NCI-H2081 treated with DMSO at 0.1 percent for 48 hours (cell line): ENCODE measurements at regions not wholly inside any gene's neighbourhood (a gene's known extent, or its start where the extent isn't known, plus 50 kb on each side); places are given as distances from the start of the nearest gene placed in this dataset.
"Not testable (repeated sequence)": the region's sequence is repeated elsewhere in the genome, so short reads cannot be mapped to it uniquely, and the experiment has no call there.

Experiments used
- DNase-seq: peaks from one replicate; lab custom pipeline; 2025; lab: John Stamatoyannopoulos, UW

DNA sequence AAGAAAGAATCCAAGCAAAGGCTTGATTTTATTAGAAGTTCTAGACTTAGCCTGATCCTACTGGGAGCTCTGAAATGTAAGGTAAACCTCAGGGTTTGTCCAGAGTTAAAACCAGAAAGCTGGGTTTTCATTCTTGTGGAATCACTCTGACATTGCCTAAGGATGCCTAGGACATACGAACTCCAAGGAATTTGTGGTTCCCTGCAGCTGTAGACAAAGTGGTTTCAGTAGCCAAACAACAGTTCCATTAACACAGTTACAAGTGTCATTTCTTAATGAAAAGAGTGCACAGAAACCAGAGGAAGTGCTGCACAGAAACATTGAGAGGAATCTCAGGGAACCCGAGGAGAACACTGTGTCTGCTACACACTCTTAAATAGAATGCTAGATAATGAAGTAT, 221.4 kb upstream of the ST6GAL2 start:
- DNase-seq: no peak

DNA sequence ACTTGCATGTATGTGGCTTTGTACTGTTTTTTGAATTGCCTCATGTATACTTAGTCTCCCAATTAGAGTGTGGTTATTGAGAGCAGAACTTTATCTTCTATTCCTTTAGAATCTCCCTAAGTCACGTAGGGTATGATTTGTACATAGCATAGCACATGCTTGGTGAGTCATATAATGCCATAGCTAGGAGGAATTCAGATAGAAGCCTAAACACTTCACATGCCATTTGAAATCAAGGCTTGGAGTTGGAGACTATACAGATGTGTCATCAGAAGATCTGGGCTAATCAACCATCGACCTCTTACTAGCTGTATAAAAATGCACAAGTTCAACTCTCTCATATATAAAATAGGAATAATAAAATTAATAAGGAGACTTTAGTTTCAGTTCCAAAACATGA, 222.6 kb upstream of the ST6GAL2 start:
- DNase-seq: no peak

DNA sequence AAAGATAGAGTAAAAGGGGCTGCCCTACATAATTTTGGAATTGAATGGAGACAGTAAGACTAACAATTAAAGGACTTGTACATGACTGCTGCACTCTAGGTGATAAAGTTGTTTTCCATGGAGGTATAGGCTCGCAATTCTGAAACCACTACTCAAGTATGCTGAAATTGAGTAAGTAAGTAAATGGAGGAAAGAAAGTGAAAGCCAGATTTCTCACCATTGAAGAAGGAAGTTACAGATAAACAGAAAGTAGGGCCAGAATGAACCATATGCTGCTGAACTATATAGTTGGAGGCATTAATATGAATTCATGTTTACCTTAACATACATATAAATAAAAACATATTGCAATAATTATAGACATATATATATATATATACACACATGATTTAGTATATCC, 225.7 kb upstream of the ST6GAL2 start:
- no peak for DNase-seq

DNA sequence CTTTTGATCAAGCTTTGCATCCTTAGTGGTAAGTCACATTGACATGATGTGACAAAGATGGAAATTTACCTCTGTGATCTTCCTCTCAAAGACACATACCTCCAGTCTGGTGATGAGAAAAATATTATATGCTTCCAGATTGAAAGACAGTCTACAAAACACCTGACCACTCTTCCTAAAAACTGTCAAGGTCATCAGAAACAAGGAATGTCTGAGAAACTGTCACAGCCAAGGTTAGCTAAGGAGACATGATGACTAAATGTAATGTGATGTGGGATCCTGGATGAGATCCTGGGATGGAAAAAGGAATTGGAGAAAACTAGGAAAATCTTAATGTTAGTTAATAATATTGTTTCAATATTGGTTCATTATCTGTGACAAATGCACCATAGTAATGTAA, 226.6 kb upstream of the ST6GAL2 start:
- DNase-seq: no peak

DNA sequence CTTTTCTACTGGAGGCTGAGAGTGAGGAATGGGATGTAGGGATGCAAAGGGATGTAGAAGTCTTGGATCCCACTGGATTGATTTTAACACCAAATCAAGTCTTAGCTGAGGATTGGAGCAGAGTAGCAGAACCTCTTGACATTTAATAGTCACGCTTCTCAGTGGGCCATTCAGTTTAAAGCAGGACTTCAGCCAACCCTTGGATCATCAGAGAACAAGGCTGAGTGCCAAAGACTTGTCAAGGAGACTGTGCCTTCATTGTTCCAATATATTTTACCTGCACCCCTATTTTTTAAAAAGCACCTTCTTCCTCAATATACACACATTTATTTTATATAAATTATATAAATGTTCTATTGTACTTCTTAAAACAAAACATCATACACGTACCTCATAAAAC, 242.4 kb upstream of the ST6GAL2 start:
- DNase-seq: no peak

DNA sequence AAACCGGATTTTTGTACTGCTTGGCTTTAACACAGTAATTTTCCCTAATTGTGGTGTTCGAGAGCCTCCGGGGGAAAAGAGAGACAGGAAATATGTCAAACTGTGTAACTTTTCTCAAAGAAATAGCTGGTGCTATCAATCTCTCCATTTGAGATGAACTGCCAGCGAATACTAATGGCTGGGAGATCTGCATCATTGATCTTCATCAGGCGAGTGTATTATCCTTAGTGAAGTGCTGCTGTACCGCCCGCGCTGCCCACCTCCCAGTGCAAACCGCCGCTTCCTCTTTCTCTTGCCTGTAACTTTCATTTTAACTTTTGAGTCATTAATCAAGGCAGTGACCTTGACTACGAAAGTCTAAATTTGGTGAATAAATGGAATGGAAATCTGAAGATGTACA, 246.1 kb upstream of the ST6GAL2 start:
- DNase-seq: no peak

DNA sequence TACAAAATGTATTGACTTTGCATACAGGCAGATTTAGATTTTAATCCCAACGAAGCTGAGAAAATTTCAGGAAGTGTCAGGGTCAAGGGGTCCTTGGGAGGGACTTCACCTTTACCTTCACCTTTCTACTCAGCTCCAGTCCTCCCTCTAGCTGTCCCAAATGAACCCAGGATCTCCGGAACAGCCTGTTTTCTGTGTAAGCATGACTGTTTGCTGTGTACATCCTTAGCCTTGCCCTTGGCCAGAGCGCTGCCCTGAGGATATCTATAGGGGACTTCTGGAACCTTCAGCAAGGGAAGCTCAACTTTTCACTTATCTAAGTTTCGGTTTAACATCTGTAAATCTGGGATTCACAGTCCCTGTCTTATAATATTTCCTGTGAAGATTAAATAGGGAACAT, 246.8 kb upstream of the ST6GAL2 start:
- no peak for DNase-seq

DNA sequence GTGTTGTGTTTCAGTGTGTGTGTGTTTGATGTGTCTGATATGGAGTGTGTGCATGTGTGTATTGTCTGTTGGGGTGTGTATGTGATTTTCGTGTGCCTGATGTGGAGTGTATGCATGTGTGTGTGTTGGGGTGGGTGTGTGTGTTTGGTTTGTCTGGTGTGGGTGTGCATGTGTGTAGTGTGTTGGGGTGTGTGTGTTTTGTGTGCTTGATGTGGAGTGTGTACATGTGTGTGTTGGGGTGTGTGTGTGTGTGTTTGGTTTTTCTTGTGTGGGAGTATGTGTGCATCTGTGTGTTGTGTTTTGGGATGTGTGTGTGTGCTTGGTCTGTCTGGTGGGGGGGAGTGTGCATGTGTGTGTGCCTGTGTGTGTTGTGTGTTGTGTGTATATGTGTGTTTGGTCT, 247.4 kb upstream of the ST6GAL2 start:
- DNase-seq: no peak

DNA sequence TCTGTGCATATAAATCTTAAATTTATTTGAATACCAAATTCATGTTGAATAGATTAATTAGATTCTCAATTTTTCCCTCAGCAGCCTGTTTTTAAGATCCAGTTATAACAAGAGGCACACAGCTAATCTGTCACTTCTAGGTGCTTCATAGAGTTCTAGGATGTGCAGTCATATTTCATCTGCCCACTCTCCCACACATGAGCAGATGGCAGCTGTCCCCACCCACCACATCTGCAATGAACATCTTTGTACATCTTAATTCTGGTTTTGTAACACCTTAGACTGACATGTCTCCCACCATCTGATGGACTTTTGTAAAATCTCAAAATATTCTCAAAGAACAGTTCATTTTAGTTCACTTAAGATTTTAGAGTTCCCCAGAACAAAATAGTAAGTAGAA, 250.8 kb upstream of the ST6GAL2 start:
- DNase-seq: no peak

DNA sequence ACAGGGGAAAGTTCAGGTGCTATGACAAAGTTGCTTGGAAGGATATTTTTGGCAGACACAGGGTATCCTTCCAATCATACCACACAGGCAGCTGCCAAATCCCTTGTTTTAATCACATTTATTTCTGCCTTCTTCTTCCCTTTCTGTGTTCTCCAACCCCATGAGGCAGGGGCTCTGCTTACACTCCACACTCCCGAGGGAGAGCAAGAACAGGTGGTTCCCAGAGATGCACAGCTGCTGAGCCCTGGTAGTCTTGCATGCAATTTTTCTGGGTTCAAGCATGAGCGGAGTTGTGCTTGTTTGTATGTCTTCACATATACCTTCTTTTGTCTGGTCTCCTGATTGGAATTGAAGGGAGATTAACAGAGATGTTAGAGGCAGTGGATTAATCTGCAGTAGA, 251.7 kb upstream of the ST6GAL2 start:
- no peak for DNase-seq

DNA sequence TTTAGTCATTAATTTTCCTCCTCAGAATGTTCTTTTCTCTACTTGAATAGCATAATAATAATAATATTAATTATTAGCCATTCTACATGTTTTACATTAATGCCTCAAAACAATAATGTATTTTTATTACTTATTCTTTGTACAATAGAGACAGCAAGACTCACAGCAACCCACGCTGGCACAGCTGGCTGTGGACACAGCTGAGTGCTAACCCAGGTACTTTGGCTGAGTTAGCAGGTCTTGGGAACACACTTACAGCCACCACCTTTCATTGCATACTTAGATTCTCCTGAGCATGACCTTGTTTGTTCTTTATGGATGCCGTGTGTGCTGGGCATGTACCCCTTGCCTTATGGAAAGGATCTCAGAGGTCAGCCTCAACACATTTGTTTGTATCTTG, 260.2 kb upstream of the ST6GAL2 start:
- DNase-seq: no peak

DNA sequence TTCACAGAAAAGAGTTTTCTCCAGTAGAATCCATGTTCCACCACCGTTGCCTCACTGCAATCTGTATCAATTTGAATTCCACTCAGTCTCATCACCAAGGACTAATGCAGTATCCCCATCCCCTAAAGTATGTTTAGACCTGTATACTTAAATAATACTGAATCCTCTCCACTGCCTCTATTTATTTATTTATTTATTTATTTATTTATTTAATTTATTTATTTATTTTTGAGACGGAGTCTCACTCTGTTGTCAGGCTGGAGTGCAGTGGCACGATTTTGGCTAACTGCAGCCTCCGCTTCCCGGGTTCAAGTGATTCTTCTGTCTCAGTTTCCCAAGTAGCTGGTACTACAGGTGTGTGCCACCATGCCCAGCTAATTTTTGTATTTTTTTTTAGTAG, 260.7 kb upstream of the ST6GAL2 start:
- DNase-seq: not testable (repeated sequence)

DNA sequence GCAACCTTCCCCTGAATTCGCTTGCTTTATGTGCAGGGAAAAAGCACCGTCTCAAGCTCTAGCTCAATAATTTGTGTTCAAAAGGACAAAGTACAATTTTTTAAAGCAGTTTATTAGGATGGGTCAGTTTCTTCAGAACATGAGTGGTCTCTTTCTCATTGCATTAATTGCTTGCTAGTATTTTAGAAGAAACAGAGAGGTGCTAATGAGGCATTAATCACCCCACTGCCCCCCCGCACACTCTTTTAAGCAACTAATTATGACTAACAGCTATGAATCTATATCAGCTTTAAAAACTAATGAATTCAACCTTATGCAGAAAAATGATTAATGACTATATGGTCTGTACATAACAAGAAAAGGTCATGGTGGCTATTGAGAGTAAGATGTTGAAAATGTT, 262.1 kb upstream of the ST6GAL2 start:
- no peak for DNase-seq

DNA sequence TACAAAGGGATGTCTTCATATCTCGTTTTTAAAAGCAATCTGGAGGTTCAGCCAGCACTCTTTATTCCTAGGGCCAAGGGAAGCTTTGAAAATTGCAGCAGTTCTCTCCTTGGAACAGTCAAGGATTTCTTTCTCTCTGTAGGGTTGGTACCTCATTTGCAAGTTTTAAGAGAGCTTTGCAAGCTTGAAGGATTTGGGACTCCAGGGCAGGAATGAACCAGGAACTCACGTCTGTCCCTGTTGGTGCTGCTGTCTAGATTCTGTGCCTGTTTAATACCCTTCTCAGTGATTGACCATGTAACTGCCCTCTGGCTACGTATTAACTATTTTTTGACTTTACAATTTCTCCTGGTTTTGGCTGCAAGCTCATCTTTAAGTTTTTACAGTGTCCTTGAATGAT, 262.5 kb upstream of the ST6GAL2 start:
- no peak for DNase-seq

DNA sequence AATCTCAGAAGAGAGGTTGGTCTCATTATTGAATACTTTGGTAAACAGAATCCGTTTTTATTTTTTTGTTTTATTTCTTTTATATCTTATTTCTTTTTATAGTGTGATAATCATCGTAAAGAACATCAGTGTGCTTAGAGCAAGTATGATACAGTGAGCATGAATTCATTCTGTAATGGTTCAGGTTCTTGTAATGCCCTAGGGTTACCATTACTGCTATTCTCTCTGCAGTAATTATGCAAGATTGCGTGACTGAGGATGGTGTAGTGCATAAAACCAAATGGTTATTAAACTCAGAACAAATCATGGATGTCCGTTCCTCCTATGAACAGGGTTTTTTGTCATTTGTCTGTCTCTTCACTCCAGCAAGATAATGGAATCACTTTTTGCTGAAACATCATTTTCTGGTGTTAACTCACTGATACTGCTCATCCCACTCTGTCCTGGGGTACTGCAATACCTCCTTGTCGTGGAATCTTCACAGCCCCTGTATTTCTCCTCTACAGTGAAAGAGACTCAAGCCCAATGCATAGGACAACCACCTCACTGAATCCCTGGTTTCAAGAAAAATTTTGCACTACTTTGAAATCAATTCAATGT, 274.8 kb upstream of the ST6GAL2 start:
- DNase-seq: no peak

DNA sequence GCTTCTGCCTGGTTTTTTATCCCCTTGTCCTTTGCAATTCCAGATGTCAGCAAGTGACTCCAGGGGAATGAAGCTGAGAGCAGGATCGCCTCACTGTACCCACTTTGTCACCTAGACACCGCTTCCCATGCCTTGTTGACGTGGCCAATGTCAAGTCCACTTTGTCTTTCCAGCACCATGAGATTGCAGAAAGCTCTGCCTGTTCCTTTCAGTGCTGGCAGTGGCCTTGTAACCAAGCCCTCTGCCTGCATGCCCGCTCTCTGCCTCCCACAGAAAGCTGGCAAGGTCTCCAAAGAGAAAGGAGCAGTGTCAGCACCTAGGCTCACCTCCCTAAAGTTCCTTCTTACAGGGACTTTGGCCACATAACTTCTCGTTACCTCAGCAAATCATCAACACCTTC, 282.2 kb upstream of the ST6GAL2 start:
- no peak for DNase-seq

DNA sequence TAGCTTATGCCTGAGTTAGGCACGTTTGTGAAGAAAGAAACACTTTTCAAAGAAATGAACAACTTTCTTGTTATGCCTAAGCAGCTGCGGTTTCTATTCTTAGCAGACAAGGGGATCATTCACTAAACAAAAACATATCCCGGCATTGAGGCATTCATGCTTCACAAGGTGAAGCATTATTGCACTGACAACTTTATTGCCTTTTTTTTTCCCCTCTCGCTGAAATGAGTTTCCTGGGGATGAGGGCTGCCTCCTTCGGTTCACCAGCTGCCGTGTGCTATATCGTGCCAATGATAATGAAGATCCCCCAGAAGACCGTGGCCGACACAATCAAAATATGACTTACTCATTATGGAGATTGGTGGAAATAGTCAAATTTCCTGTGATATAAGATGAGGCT, 288.2 kb upstream of the ST6GAL2 start:
- no peak for DNase-seq

DNA sequence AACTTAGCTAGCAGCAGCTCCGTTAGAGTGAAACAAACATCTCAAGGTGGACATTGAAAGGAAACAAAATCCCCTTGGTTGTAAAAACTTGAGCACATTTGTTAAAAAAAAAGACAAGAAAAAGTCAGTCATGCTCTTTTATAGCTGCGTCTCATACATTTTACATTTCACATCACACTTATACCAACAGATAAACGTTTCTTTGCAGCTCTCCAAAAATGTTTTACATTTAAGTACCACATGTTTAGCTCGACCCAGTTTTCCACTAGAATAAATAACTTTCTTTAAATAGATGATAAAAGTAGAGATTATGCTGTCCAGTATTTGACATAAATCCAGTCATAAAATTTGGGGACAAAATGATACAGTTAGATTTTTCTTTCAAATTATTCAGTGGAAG, 297.0 kb upstream of the ST6GAL2 start:
- DNase-seq: no peak

DNA sequence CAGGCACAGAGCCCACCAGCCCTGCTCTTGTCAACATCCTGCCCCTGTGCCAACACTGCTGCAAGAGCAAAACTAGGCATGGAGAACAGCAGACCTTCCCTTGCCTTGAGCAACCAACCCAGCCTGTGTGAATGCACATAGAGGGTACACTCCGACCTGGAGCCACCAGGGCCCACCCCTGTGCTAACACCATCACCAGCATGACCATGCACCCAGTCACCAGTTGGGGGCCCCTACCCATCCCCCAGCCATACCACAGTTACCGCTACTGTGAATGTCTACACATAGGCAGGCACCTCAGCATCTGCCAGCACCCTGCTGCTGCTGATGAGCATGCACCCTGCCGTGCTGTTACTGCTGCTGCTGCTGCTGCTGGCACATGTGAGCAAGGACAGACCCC, 301.9 kb upstream of the ST6GAL2 start:
- DNase-seq: no peak

DNA sequence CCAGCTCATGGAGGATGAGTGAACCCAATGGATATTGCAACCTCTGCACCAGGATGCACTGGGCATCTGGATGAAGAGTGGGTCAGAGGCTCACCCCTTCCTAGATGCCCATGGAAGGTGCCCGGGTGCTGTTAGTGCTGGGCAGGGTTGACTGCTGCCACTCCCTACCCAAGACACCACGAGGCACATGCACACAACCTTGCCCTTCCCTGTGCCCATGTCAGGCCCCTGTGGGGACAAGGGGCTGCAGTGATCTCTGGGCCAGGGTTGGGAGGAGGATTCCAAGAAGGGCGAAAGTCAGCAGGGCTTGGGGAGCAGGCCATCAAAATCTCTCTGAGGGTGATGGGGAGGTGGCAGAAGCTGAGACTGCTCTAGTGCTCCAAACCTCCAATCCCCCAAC, 309.7 kb upstream of the ST6GAL2 start:
- no peak for DNase-seq

DNA sequence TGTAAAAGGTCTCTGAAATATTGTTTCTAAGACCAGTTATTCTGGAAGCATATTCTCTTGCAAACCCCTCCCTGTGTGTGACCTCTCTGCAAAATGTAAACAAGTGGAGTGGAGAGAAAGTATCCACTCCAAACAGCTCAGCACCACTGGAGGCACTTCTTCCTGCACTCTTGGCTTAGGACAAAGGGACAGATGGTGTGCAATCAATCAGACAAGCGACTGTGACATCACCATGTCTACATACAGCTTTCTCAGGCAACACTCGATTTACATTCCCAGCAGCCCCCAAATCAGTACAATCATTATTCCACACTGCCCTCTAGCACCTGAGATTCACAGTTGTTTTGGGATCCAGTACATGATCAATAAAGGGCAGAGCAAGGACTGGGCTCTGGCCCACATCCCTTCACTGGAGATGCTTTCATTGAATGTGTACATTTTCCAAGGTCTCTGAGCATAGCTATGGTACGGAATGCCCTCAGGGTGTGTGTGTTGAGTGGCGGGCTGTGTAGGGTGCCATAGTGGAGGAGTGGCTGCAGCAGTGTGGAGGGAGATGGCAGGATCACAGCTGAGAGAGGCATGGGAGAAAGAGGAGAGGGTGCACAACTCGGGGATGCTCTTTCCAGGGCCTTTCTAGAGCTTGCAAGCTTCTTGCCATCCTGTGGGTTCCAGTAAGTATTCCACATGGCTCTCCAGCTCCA, 311.8 kb upstream of the ST6GAL2 start:
- DNase-seq: no peak

DNA sequence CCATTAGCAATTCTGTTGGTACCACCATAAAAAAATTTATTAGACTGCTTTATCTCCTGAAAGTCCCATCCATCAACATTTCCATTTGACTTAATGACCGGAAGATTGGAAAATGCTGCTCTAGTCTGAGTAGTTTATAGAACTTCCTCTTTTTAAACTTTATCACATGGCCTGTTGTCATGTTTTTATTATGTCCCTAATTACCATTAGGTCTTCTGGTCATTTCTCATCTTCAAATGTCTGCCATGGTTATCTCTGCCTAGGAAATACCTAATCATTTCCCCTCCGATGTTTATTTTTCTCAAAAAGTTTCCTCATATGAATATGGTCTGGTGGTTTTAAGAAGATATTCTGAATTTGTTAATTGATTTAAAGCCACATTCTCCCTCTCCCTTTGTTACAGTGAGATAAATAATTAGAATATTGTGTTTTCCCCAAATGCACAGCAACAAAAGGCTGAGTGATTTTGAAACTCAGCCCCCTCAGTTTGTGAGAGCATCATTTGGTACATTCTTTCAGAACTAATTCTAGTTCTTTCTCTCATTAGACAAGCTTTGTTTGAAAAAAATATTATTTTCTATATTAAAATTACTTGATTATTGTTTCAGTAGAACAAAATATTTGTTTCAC, 317.1 kb upstream of the ST6GAL2 start:
- DNase-seq: no peak

DNA sequence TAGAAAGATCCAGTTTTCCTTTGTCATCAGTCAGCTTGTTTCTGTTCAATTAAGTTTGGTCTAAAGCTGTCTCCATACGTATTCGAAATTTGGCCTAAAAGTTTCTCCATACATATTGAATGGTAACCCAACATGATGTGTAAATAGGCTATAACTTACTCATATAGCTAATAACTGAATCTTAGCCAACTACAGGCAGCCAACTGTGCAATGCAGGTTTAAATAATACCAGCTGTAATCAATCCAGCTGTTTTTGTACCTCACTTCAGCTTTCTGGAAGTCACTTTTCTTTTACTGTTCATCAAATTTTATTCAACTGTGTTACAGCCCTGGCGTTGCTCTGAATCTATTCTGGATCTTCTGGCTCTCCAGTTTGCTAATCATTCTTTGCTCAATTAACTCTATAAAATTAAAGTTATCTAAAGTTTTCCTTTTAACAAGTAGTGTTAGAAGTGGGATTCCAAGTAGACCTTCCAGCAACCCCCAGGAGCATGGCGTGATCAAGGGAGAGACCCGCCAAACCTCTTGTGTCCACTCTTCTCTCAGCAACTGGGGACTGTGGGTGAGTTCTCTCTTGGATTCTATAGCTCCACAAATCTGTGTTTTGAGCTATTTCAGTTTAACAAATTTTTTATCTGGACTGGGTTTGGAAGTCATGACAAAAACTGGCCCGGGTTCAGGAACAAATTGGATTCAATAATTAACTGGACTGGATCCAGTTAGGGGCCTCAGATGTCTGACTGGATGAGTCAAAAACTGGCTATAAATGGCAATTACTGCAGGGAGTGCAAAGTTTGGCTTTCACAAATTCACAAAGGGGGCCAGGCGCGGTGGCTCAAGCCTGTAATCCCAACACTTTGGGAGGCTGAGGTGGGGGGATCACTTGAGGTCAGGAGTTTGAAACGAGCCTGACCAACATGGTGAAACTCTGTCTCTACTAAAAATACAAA, 329.7 kb upstream of the ST6GAL2 start:
- DNase-seq: no peak
